WERI-Rb-1 (cell line): ENCODE measurements at regions not wholly inside any gene's neighbourhood (a gene's known extent, or its start where the extent isn't known, plus 50 kb on each side); places are given as distances from the start of the nearest gene placed in this dataset.

Experiments
- DNase-seq: peaks from one replicate; pipeline ENCODE4 v3.0.0-alpha.2; 2020
- H3K27ac ChIP-seq: fragments of 250-450 bp; sonication (Bioruptor Pico); 2 replicates; pipeline ENCODE4 v1.5.1; 2020; ENCODE audit warnings: mild to moderate bottlenecking, moderate library complexity
- H3K27me3 ChIP-seq: fragments of 250-450 bp; sonication (Bioruptor Pico); 2 replicates; pipeline ENCODE4 v1.5.1; 2021; ENCODE audit warnings: mild to moderate bottlenecking, low read depth, moderate library complexity; ENCODE audit not compliant: insufficient read depth, severe bottlenecking
- H3K36me3 ChIP-seq: fragments of 250-450 bp; sonication (Bioruptor Pico); 2 replicates; pipeline ENCODE4 v1.5.1; 2020; ENCODE audit warnings: mild to moderate bottlenecking, moderate library complexity
- H3K4me3 ChIP-seq: 2 replicates; pipeline ENCODE4 v1.5.1; 2011; ENCODE audit warnings: low read depth, mild to moderate bottlenecking, control low read depth, low read length
- H3K9me3 ChIP-seq: fragments of 250-450 bp; sonication (Bioruptor Pico); 2 replicates; pipeline ENCODE4 v1.5.1; 2021; ENCODE audit warnings: mild to moderate bottlenecking, moderate library complexity; ENCODE audit not compliant: severe bottlenecking
- CTCF ChIP-seq: IDR thresholded peaks from 2 replicates; pipeline ENCODE4 v1.5.1; 2011; ENCODE audit warnings: low read depth, mild to moderate bottlenecking, control low read depth, inconsistent platforms, low read length

- Histone ChIP-seq H3K27ac (no peak overlapping the region), H3K4me3 (no peak overlapping the region), H3K9me3 (no peaks in the 10 kb centered on the region), H3K36me3 (no peaks in the 10 kb centered on the region), H3K27me3 (no peaks in the 10 kb centered on the region)
- DNase-seq = no peak
- no peak for TF ChIP-seq CTCF
Observed at GRCh38 chr12:76226397-76226796, 121.8 kb downstream of the BBS10 start.

GRCh38 chr12:76223869-76224268, 124.3 kb downstream of the BBS10 start:
- no peak overlapping the region for H3K27ac ChIP-seq
- no peak overlapping the region for H3K4me3 ChIP-seq
- TF ChIP-seq CTCF = no peak
- H3K36me3 ChIP-seq = no peaks in the 10 kb centered on the region
- H3K27me3 ChIP-seq = no peaks in the 10 kb centered on the region
- no peaks in the 10 kb centered on the region for H3K9me3 ChIP-seq
- DNase-seq = no peak

- Histone ChIP-seq H3K36me3 (no peaks in the 10 kb centered on the region), H3K27me3 (no peaks in the 10 kb centered on the region), H3K27ac (no peak overlapping the region), H3K9me3 (no peaks in the 10 kb centered on the region), H3K4me3 (no peak overlapping the region)
- no peak for TF ChIP-seq CTCF
- DNase-seq = no peak
Observed at GRCh38 chr12:76220980-76221379, 127.2 kb downstream of the BBS10 start.

- Histone ChIP-seq H3K27me3 (no peaks in the 10 kb centered on the region), H3K4me3 (no peak overlapping the region), H3K36me3 (no peaks in the 10 kb centered on the region), H3K9me3 (no peaks in the 10 kb centered on the region), H3K27ac (no peak overlapping the region)
- DNase-seq = no peak
- no peak for TF ChIP-seq CTCF
Observed at GRCh38 chr12:76219806-76220205, 128.4 kb downstream of the BBS10 start.

- Histone ChIP-seq H3K9me3 (no peaks in the 10 kb centered on the region), H3K27me3 (no peaks in the 10 kb centered on the region), H3K36me3 (no peaks in the 10 kb centered on the region), H3K4me3 (no peak overlapping the region), H3K27ac (no peak overlapping the region)
- no peak for DNase-seq
- TF ChIP-seq CTCF = no peak
Observed at GRCh38 chr12:76216585-76217472, 131.4 kb downstream of the BBS10 start.

- H3K36me3 ChIP-seq = no peaks in the 10 kb centered on the region
- no peaks in the 10 kb centered on the region for H3K27me3 ChIP-seq
- H3K27ac ChIP-seq = no peak overlapping the region
- no peak for DNase-seq
- H3K9me3 ChIP-seq = no peaks in the 10 kb centered on the region
- no peak overlapping the region for H3K4me3 ChIP-seq
- TF ChIP-seq CTCF = no peak
Observed at GRCh38 chr12:76208129-76208528, 123.6 kb upstream of the NAP1L1 start.
